GM13977 (cell line): ENCODE measurements at regions not wholly inside any gene's neighbourhood (a gene's known extent, or its start where the extent isn't known, plus 50 kb on each side); places are given as distances from the start of the nearest gene placed in this dataset.

Source experiments
- DNase-seq: peaks from one replicate; pipeline ENCODE4 v3.0.0; 2012; ENCODE audit warnings: low spot score
- in situ Hi-C: fragments of 300-500 bp; cut with MboI; formaldehyde crosslinking; loops from one replicate; pipeline ENCODE4 v1.12.0; 2022; ENCODE audit warnings: low sequenced_read_pairs, low pct_unique_long_range_greater_than_20kb, mixed read lengths, inconsistent platforms; ENCODE audit not compliant: unreplicated experiment
- TF ChIP-seq, protein P1 (sequence below): IDR thresholded peaks from 2 replicates; pipeline ENCODE4 v1.5.1; 2012; ENCODE audit warnings: mild to moderate bottlenecking, control low read depth; ENCODE audit not compliant: insufficient read depth; ENCODE audit errors: extremely low read depth, missing control alignments

DNA sequence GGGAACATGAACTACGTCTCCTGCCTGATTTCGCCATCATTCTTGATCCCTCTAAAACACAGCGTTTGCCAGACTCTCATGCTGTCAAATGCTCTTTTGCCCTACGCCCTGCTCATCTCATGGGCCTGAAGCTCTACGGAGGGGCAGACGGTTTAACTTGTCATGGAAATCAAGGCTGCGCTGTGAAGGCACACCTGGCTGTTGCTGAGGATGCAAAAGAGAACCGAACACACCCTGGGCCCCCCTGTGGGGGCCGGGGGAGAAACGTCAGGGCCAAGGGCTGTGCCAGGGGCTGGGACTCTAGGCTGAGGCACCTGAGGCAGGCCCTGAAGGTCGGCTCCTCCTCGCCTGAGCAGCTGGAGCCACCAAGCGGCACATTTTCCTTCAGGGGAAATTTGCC lies 957.2 kb downstream of the BRD1 start:
- TF ChIP-seq, protein P1, sequence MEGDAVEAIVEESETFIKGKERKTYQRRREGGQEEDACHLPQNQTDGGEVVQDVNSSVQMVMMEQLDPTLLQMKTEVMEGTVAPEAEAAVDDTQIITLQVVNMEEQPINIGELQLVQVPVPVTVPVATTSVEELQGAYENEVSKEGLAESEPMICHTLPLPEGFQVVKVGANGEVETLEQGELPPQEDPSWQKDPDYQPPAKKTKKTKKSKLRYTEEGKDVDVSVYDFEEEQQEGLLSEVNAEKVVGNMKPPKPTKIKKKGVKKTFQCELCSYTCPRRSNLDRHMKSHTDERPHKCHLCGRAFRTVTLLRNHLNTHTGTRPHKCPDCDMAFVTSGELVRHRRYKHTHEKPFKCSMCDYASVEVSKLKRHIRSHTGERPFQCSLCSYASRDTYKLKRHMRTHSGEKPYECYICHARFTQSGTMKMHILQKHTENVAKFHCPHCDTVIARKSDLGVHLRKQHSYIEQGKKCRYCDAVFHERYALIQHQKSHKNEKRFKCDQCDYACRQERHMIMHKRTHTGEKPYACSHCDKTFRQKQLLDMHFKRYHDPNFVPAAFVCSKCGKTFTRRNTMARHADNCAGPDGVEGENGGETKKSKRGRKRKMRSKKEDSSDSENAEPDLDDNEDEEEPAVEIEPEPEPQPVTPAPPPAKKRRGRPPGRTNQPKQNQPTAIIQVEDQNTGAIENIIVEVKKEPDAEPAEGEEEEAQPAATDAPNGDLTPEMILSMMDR, result no peak
- in situ Hi-C loops, result no loop called here
- no peak for DNase-seq

DNA sequence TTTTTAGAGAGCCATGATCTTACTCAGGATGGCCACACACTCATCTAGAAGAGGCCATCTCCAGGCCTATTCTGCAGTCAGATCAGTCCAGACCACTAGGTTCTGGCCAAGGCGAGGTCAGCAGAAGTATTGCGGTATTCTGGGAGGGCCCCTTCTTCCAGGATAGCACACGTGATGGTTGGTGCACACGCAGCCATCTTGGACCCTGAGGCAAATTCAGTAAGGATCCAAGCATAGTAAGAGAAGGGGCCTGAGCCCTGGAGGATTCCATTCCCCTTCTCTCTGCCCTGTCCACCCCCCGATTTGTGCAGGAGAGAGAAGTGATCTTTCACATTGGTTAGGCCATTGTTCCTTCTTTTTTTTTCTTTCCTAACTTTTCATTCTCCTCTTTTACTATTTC lies 957.9 kb downstream of the BRD1 start:
- no peak for DNase-seq
- in situ Hi-C loops, result no loop called here
- TF ChIP-seq, protein P1, result no peak

DNA sequence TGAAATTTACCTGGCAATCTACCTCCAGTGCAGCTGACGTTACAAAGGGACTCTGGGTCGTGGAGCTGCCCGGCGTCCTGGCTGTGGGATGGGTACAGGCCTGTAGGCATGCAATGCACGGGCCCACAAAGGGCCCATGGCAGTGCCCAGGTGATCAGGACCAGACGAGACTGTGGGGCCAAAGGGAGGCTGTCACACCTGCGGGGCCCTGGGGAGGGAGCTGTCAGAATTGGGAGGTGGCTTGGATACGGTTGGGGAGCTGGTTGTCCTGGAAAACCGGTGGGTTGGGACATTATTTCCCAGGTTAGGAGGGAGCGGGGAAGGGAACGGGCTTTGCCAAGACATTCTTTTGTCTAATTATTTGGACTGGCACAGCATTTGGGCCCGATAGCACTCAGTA lies 958.5 kb downstream of the BRD1 start:
- in situ Hi-C loops, result no loop called here
- no peak for DNase-seq
- TF ChIP-seq, protein P1, result no peak

DNA sequence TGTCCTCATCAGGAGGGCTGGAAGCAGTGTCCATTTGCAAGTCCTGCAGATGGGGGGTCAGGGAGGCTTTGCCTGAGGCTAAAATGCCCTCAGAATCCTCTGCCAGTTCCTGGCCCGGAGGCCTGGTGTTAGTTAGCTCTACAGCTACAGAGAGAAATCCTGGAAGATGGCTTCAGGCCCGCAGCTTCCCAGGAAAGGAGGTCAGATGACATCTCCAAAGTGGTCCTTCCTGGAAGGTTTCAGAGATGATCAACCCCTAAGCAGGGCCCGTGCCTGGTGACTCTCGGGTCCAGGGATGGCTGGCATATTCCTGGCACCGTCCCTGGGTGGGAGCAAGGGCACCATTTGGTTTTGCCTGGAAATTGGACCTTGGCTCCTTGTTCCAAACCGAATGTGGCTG lies 959.1 kb downstream of the BRD1 start:
- TF ChIP-seq, protein P1, result no peak
- in situ Hi-C loops, result no loop called here
- no peak for DNase-seq

DNA sequence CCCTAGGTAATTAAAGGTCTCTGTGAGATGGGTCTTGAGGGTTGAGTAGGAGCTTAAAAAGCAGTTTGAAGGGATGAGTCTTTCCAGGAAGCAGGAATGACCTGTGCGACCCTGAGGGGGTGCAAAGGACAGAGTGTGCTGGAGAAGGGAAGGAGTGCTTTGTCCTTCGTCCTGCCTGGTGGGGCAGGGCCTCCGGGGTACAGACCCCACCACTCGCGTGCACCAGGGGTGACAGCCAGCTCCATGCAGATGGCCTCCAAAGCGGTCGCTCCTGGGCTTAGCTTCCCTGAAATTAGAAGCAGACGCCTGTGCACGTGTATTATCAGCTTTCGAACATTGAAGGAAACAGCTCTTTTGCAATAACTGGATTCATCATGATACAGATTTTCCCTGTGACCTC lies 959.8 kb downstream of the BRD1 start:
- TF ChIP-seq, protein P1, result no peak
- in situ Hi-C loops, result no loop called here

DNA sequence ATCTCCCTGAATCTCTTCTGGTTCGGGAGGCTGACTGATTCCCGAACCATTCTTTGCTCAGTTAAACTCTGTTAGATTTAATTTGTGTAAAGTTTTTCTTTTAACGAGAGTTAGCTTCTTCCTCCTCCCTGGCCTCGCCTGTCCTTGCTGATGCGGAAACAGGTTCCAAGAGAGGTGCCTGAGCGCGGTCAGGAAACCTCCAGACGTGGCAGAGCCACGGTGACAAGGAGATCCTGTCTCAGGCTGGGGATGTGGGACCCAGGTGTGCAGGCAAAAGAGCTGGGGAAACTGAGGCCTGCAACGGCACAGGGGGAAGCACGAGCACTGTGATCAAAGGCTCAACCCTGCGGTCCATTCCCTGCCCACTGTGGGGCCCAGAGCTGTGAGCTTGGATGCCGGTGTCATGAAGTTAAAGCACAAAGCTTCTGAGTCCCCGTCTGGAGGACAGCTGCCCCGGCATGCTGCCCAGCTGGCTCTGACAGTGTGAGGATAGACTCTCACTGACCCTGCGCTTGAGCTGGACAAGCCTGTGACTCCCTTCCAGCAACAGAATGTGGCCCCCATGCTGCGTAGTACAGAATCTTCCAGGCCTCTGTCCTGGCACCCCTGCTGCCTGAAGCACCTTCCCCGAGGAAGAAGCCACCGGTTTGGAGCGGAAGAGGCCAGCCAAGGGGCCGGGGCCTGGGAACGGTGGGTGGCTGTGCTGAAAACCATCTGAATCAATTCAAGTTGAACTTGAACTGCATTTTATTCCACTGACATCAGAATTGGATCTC lies 960.6 kb downstream of the BRD1 start:
- no peak for DNase-seq
- in situ Hi-C loops, result no loop called here

More for the DNA sequence above, 959.8 kb downstream of the BRD1 start:
- DNase-seq, result no peak

More for the DNA sequence above, 960.6 kb downstream of the BRD1 start:
- TF ChIP-seq, protein P1, result no peak
